Activated CD4-positive, alpha-beta memory T cell treated with anti-CD3 and anti-CD28 coated beads, Interleukin-2, amount 10 ng/mL, durations not matched to agents 7 days and 5 days (primary cell): ENCODE measurements at regions not wholly inside any gene's neighbourhood (a gene's known extent, or its start where the extent isn't known, plus 50 kb on each side); places are given as distances from the start of the nearest gene placed in this dataset.
A peak's percentile ranks its signal among the peaks of the same experiment; 100 is the strongest.

Experiments used
- CTCF ChIA-PET: fragments of 350-600 bp; sonication (Branson Sonifier 250); formaldehyde crosslinking; loops from one replicate; lab custom pipeline; 2021; ENCODE audit warnings: antibody characterized with exemption, inconsistent platforms; lab: Charles Lee
- POLR2A ChIA-PET: fragments of 350-600 bp; sonication (Branson Sonifier 250); formaldehyde crosslinking; loops from one replicate; lab custom pipeline; 2021; ENCODE audit warnings: antibody characterized with exemption; lab: Charles Lee
- DNase-seq: peaks from one replicate; pipeline ENCODE4 v3.0.0-alpha.2; 2020
- H3K27ac Mint-ChIP-seq: one replicate; pipeline ENCODE4 v1.8.0; 2021; ENCODE audit warnings: mild to moderate bottlenecking, mixed read lengths
- H3K27me3 Mint-ChIP-seq: one replicate; pipeline ENCODE4 v1.8.0; 2021; ENCODE audit warnings: mixed read lengths
- H3K36me3 Mint-ChIP-seq: one replicate; pipeline ENCODE4 v1.8.0; 2021; ENCODE audit warnings: low read depth, mixed read lengths
- H3K4me1 Mint-ChIP-seq: one replicate; pipeline ENCODE4 v1.8.0; 2021; ENCODE audit warnings: mixed read lengths
- H3K4me3 Mint-ChIP-seq: one replicate; pipeline ENCODE4 v1.8.0; 2021; ENCODE audit warnings: mild to moderate bottlenecking, mixed read lengths
- H3K9me3 Mint-ChIP-seq: one replicate; pipeline ENCODE4 v1.8.0; 2021; ENCODE audit warnings: mixed read lengths

DNA sequence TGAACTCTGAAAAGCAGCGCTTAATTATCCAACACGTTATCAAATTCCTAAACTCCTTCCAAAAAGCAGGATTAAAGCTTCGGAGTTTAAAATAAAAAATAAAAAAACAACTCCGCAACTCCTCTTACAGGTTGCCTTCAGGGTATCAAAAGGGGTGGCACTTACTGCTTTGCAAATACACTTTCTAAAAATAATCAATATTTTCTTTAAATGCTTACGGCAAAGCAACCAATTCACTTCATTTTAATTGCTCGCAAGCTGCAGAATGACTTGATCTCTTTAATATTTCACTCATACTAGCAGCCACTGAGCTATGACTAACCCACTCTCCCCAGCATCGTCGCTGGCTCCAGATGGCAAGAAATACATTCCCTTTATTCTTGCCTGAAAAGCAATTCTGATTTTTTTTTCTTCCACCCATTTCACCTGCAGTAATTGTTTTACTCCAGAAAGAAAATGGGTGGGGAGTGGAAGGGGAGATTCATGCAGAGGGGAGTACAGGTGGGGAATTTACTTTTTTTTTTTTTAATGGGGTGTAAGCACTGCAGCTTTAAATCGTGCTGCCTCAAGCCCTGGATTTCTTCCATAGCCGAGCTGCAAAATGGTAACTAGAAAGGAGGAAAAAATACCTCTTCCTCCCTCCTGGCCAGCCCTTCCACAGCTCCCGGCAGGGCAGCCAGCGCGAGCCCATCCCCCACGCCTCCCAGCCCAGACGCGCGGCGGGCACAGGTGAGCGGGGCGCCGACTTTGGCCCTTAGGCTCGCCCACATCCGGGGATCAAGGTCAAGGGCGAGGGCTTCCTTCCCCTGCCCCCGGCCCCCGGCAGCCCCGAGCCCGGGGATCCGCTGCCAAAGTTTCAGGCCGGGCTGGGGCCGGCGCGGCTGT lies 54.2 kb upstream of the FHIP2A start:
- H3K27me3 Mint-ChIP-seq: peaks cover 45% of the 10 kb centered on the region
- no peak for DNase-seq
- peaks cover 16% of the 10 kb centered on the region for H3K4me1 Mint-ChIP-seq
- peak overlapping the region; percentile 57 for H3K4me3 Mint-ChIP-seq
- ChIA-PET POLR2A (interaction anchor here (0.9 kb wide), 1 partner anchor 34 kb away, joined by 5 read pairs; no protein-coding TSS in a partner anchor), CTCF (no interaction called here)
- H3K9me3 Mint-ChIP-seq: no peaks in the 10 kb centered on the region
- no peaks in the 10 kb centered on the region for H3K36me3 Mint-ChIP-seq
- no peak overlapping the region for H3K27ac Mint-ChIP-seq

DNA sequence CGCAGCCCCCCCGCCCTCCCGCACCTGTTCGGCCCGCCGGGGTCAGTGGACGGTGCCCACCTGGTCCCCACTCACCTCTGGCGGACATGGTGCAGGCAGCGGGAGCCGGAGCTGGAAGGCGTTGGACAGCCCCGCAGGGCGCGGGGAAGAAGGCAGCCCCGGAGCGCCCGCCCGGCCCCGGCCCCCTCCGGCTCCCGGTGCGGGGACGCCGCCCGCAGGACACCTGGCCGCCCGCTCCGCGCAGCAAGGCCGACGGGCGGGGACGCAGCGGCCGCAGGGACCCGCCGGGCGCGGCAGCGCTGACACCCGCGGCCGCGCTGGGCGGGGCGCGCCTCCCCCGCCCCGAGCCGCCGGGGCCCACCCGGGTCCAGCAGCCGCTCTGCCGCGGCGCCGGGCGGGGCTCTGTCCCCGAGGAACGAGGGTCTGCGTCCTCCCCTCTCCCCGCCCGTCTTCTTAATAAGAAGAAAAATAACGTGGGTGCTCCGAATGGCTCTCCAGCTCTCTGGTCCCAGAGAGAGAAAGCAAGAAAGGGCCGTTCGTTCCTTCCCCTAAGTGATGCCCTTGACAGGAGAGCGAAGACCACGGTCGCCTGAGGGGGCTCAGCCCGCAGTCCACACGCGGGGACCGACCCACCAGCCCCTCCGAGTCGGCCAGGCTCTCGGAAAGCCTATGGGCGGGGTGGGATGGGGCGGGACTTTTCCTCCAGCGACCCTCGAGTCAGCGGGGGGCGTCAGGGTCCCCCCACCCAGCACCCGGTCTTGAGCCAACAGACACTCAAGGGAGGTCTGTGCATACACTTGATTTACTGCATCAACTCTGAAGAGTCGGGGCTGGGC lies 53.4 kb upstream of the FHIP2A start:
- H3K4me3 Mint-ChIP-seq: no peak overlapping the region
- no peak overlapping the region for H3K27ac Mint-ChIP-seq
- peaks cover 23% of the 10 kb centered on the region for H3K4me1 Mint-ChIP-seq
- DNase-seq: no peak
- POLR2A ChIA-PET: interaction anchor here (0.9 kb wide), 1 partner anchor 33 kb away, joined by 5 read pairs; no protein-coding TSS in a partner anchor
- H3K9me3 Mint-ChIP-seq: no peaks in the 10 kb centered on the region
- CTCF ChIA-PET: no interaction called here
- H3K36me3 Mint-ChIP-seq: peaks cover 2% of the 10 kb centered on the region
- H3K27me3 Mint-ChIP-seq: peaks cover 43% of the 10 kb centered on the region

DNA sequence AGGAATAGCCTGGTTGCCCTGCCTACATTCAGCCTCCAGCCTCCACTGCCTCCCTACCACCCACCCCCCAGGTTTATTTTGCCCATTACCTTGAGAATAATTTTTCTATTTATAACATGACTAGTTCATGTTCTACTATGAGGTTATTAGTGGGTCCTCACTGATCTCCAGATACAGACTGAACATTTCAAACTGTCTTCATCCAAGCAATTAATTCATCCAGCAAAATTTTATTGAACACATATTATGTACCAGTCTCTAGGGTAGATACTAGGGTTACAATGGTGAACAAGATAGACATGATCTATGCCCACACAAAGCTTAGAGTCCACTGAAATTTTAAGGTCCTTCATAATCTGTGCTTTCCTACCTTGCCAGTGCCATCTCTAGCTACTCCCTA lies 51.6 kb upstream of the FHIP2A start:
- no peak for DNase-seq
- no peak overlapping the region for H3K4me3 Mint-ChIP-seq
- H3K27me3 Mint-ChIP-seq: peaks cover 42% of the 10 kb centered on the region
- no peak overlapping the region for H3K27ac Mint-ChIP-seq
- CTCF ChIA-PET: interaction anchor here (0.9 kb wide), 1 partner anchor 16 kb away, joined by 3 read pairs; no protein-coding TSS in a partner anchor
- H3K9me3 Mint-ChIP-seq: no peaks in the 10 kb centered on the region
- POLR2A ChIA-PET: no interaction called here
- peaks cover 24% of the 10 kb centered on the region for H3K4me1 Mint-ChIP-seq
- peaks cover 10% of the 10 kb centered on the region for H3K36me3 Mint-ChIP-seq

DNA sequence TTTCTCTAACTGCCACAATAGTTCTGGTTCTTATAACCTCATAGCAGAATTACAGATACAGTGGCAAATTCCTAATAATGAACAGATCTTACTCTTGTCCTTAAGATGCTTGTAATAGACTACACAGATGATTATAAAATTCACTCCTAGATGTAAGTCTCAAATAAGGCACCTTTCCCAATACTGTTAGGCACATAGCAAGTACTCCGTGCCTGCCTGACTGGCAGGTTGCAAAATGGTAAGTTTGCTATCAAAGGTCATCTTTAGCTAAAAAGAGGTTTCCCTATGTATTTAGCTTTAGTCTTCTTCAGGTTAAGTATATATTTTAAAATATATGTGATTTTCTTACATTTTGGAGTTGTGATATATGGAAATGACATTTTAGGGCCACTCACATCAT lies 50.4 kb upstream of the FHIP2A start:
- DNase-seq: no peak
- H3K4me1 Mint-ChIP-seq: peaks cover 24% of the 10 kb centered on the region
- peaks cover 43% of the 10 kb centered on the region for H3K27me3 Mint-ChIP-seq
- ChIA-PET CTCF (no interaction called here), POLR2A (interaction anchor here (1.7 kb wide), 1 partner anchor 51 kb away, joined by 4 read pairs; the partner anchor contains the start of gene FHIP2A)
- no peaks in the 10 kb centered on the region for H3K9me3 Mint-ChIP-seq
- no peak overlapping the region for H3K4me3 Mint-ChIP-seq
- H3K27ac Mint-ChIP-seq: no peak overlapping the region
- H3K36me3 Mint-ChIP-seq: peaks cover 13% of the 10 kb centered on the region

DNA sequence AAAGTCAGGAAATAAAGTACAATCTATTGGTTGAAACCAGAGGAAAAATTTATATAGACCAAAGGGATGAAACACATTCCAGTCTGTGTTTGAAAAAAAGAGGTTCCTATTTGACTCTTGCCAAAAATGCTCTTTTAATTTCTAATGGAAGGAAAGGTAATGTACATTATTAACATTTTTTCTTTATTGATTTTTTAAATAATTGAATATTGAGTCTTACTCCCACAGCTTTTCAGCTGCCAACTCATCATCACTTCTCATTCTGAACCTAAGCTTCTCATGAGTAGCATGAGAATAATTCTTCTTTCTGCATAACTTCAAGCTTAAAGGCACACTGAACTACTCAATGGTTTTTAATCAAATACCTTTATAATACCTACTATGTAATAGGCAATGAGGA lies 49.8 kb upstream of the FHIP2A start:
- no peak for DNase-seq
- Mint-ChIP-seq H3K4me3 (no peak overlapping the region), H3K9me3 (no peaks in the 10 kb centered on the region), H3K27me3 (peaks cover 39% of the 10 kb centered on the region), H3K36me3 (peaks cover 13% of the 10 kb centered on the region), H3K4me1 (peaks cover 22% of the 10 kb centered on the region), H3K27ac (no peak overlapping the region)
- CTCF ChIA-PET: no interaction called here
- POLR2A ChIA-PET: interaction anchor here (0.7 to 1.7 kb wide), 2 partner anchors 50 to 245 kb away, joined by 3 to 4 read pairs; partner anchors contain the start of gene FHIP2A
